ENCODE measurements at regions not wholly inside any gene's neighbourhood (a gene's known extent, or its start where the extent isn't known, plus 50 kb on each side); places are given as distances from the start of the nearest gene placed in this dataset.
A peak's percentile ranks its signal among the peaks of the same experiment; 100 is the strongest.

- no peak for DNase-seq (ENCODE audit: low spot score)
- CTCF ChIA-PET: no interaction called here
- H3K27ac Mint-ChIP-seq: peak overlapping the region; percentile 38; the same call in 1 of the 2 replicates
Observed at GRCh38 chr1:56256153-56257000, 323.0 kb downstream of the PLPP3 start.

More at GRCh38 chr1:56256153-56257000, 323.0 kb downstream of the PLPP3 start:
- Mint-ChIP-seq H3K9me3 (peaks cover 14% of the 10 kb centered on the region), H3K36me3 (peaks cover 4% of the 10 kb centered on the region; the same call in 1 of the 2 replicates), H3K4me1 (peaks cover 11% of the 10 kb centered on the region), H3K27me3 (ENCODE audit: low read depth) (no peaks in the 10 kb centered on the region), H3K4me3 (no peak overlapping the region)
- TF ChIP-seq, protein P1, sequence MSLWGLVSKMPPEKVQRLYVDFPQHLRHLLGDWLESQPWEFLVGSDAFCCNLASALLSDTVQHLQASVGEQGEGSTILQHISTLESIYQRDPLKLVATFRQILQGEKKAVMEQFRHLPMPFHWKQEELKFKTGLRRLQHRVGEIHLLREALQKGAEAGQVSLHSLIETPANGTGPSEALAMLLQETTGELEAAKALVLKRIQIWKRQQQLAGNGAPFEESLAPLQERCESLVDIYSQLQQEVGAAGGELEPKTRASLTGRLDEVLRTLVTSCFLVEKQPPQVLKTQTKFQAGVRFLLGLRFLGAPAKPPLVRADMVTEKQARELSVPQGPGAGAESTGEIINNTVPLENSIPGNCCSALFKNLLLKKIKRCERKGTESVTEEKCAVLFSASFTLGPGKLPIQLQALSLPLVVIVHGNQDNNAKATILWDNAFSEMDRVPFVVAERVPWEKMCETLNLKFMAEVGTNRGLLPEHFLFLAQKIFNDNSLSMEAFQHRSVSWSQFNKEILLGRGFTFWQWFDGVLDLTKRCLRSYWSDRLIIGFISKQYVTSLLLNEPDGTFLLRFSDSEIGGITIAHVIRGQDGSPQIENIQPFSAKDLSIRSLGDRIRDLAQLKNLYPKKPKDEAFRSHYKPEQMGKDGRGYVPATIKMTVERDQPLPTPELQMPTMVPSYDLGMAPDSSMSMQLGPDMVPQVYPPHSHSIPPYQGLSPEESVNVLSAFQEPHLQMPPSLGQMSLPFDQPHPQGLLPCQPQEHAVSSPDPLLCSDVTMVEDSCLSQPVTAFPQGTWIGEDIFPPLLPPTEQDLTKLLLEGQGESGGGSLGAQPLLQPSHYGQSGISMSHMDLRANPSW (CRISPR knock-in tag; conservative IDR thresholded peaks at IDR 0.05; ENCODE audit: low read depth): no peak
- TF ChIP-seq ELF4 (CRISPR knock-in tag; IDR thresholded peaks at IDR 0.05; ENCODE audit: low read depth): no peak
- TF ChIP-seq, protein P2, sequence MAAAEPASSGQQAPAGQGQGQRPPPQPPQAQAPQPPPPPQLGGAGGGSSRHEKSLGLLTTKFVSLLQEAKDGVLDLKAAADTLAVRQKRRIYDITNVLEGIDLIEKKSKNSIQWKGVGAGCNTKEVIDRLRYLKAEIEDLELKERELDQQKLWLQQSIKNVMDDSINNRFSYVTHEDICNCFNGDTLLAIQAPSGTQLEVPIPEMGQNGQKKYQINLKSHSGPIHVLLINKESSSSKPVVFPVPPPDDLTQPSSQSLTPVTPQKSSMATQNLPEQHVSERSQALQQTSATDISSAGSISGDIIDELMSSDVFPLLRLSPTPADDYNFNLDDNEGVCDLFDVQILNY (CRISPR knock-in tag; IDR thresholded peaks at IDR 0.05): no peak
- TF ChIP-seq SMAD3 (CRISPR knock-in tag; IDR thresholded peaks at IDR 0.05; ENCODE audit: borderline replicate concordance): no peak
- TF ChIP-seq, protein P3, sequence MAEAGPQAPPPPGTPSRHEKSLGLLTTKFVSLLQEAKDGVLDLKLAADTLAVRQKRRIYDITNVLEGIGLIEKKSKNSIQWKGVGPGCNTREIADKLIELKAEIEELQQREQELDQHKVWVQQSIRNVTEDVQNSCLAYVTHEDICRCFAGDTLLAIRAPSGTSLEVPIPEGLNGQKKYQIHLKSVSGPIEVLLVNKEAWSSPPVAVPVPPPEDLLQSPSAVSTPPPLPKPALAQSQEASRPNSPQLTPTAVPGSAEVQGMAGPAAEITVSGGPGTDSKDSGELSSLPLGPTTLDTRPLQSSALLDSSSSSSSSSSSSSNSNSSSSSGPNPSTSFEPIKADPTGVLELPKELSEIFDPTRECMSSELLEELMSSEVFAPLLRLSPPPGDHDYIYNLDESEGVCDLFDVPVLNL (CRISPR knock-in tag; IDR thresholded peaks at IDR 0.05; ENCODE audit: borderline replicate concordance, low read depth): no peak
- TF ChIP-seq CREB1 (CRISPR knock-in tag; IDR thresholded peaks at IDR 0.05): no peak
- no peak for TF ChIP-seq NR1H2 (CRISPR knock-in tag; IDR thresholded peaks at IDR 0.05)
- no peak for TF ChIP-seq ZBTB43 (CRISPR knock-in tag; IDR thresholded peaks at IDR 0.05)
- no peak for TF ChIP-seq HMGXB4 (CRISPR knock-in tag; IDR thresholded peaks at IDR 0.05)
- TF ChIP-seq ZMAT4 (CRISPR knock-in tag; IDR thresholded peaks at IDR 0.05): no peak
- TF ChIP-seq, protein P4, sequence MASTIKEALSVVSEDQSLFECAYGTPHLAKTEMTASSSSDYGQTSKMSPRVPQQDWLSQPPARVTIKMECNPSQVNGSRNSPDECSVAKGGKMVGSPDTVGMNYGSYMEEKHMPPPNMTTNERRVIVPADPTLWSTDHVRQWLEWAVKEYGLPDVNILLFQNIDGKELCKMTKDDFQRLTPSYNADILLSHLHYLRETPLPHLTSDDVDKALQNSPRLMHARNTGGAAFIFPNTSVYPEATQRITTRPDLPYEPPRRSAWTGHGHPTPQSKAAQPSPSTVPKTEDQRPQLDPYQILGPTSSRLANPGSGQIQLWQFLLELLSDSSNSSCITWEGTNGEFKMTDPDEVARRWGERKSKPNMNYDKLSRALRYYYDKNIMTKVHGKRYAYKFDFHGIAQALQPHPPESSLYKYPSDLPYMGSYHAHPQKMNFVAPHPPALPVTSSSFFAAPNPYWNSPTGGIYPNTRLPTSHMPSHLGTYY (CRISPR knock-in tag; IDR thresholded peaks at IDR 0.05): no peak
- TF ChIP-seq HMGA2 (CRISPR knock-in tag; IDR thresholded peaks at IDR 0.05): no peak
- no peak for TF ChIP-seq SMAD4 (CRISPR knock-in tag; IDR thresholded peaks at IDR 0.05)
- no peak for TF ChIP-seq MXD4 (CRISPR knock-in tag; IDR thresholded peaks at IDR 0.05; ENCODE audit: borderline replicate concordance)
- no peak for TF ChIP-seq JAZF1 (CRISPR knock-in tag; IDR thresholded peaks at IDR 0.05)
- TF ChIP-seq, protein P5, sequence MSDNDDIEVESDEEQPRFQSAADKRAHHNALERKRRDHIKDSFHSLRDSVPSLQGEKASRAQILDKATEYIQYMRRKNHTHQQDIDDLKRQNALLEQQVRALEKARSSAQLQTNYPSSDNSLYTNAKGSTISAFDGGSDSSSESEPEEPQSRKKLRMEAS (CRISPR knock-in tag; IDR thresholded peaks at IDR 0.05): no peak
- no peak for TF ChIP-seq IRF2 (CRISPR knock-in tag; IDR thresholded peaks at IDR 0.05; ENCODE audit: borderline replicate concordance, low read depth)
- no peak for TF ChIP-seq ETV6 (CRISPR knock-in tag; IDR thresholded peaks at IDR 0.05)
- TF ChIP-seq E2F1 (CRISPR knock-in tag; IDR thresholded peaks at IDR 0.05): no peak
- no peak for TF ChIP-seq FOXP1 (CRISPR knock-in tag; IDR thresholded peaks at IDR 0.05; ENCODE audit: borderline replicate concordance)
- ATAC-seq: no peak
- POLR2A ChIA-PET: no interaction called here
